Rectal smooth muscle tissue (tissue), 1 donor: ENCODE measurements at regions not wholly inside any gene's neighbourhood (a gene's known extent, or its start where the extent isn't known, plus 50 kb on each side); places are given as distances from the start of the nearest gene placed in this dataset.

Experiments used
- H3K27ac ChIP-seq: one replicate; pipeline ENCODE4 v1.7.0; 2013; ENCODE audit warnings: low read depth, low read length, inconsistent platforms
- H3K27me3 ChIP-seq: one replicate; pipeline ENCODE4 v1.7.0; 2013; ENCODE audit warnings: low read length; ENCODE audit not compliant: control insufficient read depth, insufficient read depth
- H3K36me3 ChIP-seq: one replicate; pipeline ENCODE4 v1.7.0; 2013; ENCODE audit warnings: low read length; ENCODE audit not compliant: control insufficient read depth, insufficient read depth
- H3K4me1 ChIP-seq: one replicate; pipeline ENCODE4 v1.7.0; 2013; ENCODE audit warnings: low read length; ENCODE audit not compliant: control insufficient read depth, insufficient read depth
- H3K4me3 ChIP-seq: one replicate; pipeline ENCODE4 v1.7.0; 2013; ENCODE audit warnings: low read length
- H3K9ac ChIP-seq: one replicate; pipeline ENCODE4 v1.7.0; 2013; ENCODE audit warnings: low read length

DNA sequence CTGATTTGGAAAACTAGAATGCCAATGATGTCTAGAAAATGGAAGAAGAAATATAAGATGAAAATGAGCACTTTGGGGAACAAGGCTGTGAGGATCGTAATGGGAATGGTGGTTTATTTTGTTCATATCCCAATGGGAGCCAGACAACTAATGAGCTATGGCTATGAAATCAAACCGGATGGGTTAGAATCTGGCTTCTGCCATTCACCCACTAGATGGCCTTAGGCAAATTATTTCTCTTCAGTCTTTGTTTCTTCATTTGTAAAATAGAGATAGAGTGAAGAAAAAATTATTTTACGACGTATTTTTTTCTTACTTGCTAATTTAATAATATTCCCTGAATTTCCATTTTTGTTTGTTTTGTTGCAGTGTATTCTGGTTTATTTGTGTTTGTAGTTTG lies 572.1 kb upstream of the IGFBP3 start:
- Histone ChIP-seq H3K27ac (no peak overlapping the region), H3K36me3 (no peaks in the 10 kb centered on the region), H3K9ac (no peak overlapping the region), H3K27me3 (no peaks in the 10 kb centered on the region), H3K4me1 (peaks cover 3% of the 10 kb centered on the region), H3K4me3 (no peak overlapping the region)

GRCh38 chr7:46492466-46492865 lies 571.4 kb upstream of the IGFBP3 start:
- H3K27me3 ChIP-seq, result no peaks in the 10 kb centered on the region
- H3K27ac ChIP-seq, result no peak overlapping the region
- H3K4me3 ChIP-seq, result no peak overlapping the region
- no peak overlapping the region for H3K9ac ChIP-seq
- H3K4me1 ChIP-seq, result peaks cover 3% of the 10 kb centered on the region
- no peaks in the 10 kb centered on the region for H3K36me3 ChIP-seq

DNA sequence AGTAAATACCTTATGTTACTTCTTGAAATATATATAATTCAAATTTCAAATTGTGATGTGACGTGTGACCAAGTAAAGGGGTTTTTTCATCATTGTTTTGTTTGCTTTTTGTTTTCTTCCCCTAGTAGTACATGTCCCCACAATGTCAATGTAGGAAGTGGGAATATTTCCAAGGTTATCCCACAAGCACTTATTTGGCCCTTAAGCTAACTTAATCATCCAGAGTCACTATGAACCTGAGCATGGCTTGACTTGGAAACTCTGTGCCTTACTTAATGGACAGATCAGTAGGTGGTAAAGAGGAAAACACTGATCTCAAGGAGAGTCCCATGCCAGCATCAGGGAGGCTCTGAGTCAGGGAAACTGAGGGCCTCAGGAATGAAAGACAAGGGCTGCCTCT lies 569.3 kb upstream of the IGFBP3 start:
- no peaks in the 10 kb centered on the region for H3K27me3 ChIP-seq
- no peaks in the 10 kb centered on the region for H3K36me3 ChIP-seq
- no peak overlapping the region for H3K9ac ChIP-seq
- no peak overlapping the region for H3K4me3 ChIP-seq
- H3K27ac ChIP-seq, result no peak overlapping the region
- peaks cover 6% of the 10 kb centered on the region for H3K4me1 ChIP-seq

DNA sequence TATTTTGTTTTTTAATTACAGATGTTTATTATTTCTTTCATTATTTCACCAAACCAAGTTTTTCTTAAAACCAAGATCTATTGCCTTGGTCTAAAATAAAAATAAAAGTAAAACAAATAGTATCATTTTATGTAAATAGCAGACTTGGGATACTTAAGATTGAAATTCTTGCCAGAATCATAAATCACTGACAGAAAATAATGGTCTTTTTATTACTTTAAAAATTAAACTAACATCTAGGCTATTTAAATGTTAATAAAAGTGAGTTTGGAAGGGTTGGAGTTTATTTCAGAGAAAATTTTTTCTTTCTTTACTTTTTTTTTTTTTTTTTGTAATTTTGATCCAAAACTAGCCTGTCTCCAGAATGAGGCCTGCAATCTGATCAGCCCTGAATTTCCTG lies 568.0 kb upstream of the IGFBP3 start:
- Histone ChIP-seq H3K36me3 (no peaks in the 10 kb centered on the region), H3K4me1 (peaks cover 6% of the 10 kb centered on the region), H3K27me3 (no peaks in the 10 kb centered on the region), H3K9ac (no peak overlapping the region), H3K27ac (no peak overlapping the region), H3K4me3 (no peak overlapping the region)

DNA sequence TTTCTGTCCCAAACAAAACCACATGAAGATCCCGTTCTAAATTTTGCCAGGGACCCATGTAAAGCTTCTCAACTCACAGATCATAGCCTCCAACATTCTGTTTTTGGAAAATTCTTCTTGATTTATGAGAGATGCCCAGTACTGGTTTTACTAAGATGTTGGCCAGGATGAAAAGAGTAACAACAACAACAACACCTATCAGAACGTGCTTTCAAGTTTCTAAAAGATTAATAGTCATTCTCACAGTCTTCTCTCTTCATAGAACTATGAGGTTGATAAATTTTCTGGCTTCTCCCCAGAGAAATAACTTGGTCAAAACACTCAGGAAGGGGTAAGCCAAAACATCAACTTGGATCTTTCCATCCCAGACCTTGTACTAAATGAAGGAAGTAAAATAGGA lies 567.5 kb upstream of the IGFBP3 start:
- H3K4me3 ChIP-seq, result no peak overlapping the region
- no peaks in the 10 kb centered on the region for H3K36me3 ChIP-seq
- peaks cover 3% of the 10 kb centered on the region for H3K4me1 ChIP-seq
- no peak overlapping the region for H3K9ac ChIP-seq
- H3K27ac ChIP-seq, result no peak overlapping the region
- no peaks in the 10 kb centered on the region for H3K27me3 ChIP-seq

- Histone ChIP-seq H3K27me3 (no peaks in the 10 kb centered on the region), H3K27ac (no peak overlapping the region), H3K4me3 (no peak overlapping the region), H3K36me3 (no peaks in the 10 kb centered on the region), H3K9ac (no peak overlapping the region), H3K4me1 (peaks cover 3% of the 10 kb centered on the region)
Measured at GRCh38 chr7:46486256-46487206, 565.5 kb upstream of the IGFBP3 start.

GRCh38 chr7:46485481-46486065 lies 564.5 kb upstream of the IGFBP3 start:
- H3K27ac ChIP-seq, result no peak overlapping the region

DNA sequence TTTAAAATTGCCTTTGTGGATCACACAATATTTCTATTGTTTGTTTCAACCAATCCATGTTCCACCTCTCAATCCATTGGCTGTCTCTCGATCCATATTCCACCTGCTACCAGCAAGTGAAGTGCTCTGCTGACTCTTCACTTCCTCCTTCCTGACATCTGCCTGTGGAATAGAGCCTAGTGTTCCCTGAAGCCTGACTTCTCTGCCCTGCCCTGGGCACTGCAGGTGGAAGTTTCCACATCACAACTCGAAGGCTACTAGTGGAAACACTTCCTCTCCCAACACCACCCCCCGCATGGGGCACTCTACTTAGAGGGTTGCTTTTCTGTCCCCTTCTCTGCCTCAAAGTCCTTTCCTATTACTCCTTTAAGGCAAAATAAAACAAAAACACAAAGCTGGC lies 563.8 kb upstream of the IGFBP3 start:
- H3K9ac ChIP-seq, result no peak overlapping the region
- H3K27ac ChIP-seq, result no peak overlapping the region
- H3K4me3 ChIP-seq, result no peak overlapping the region
- peaks cover 3% of the 10 kb centered on the region for H3K4me1 ChIP-seq
- no peaks in the 10 kb centered on the region for H3K36me3 ChIP-seq
- no peaks in the 10 kb centered on the region for H3K27me3 ChIP-seq

More at GRCh38 chr7:46485481-46486065, 564.5 kb upstream of the IGFBP3 start:
- H3K9ac ChIP-seq, result no peak overlapping the region
- H3K4me3 ChIP-seq, result no peak overlapping the region
- H3K4me1 ChIP-seq, result peaks cover 3% of the 10 kb centered on the region
- H3K27me3 ChIP-seq, result no peaks in the 10 kb centered on the region
- no peaks in the 10 kb centered on the region for H3K36me3 ChIP-seq

- Histone ChIP-seq H3K9ac (no peak overlapping the region), H3K27me3 (no peaks in the 10 kb centered on the region)
Measured at GRCh38 chr7:46480619-46481018, 559.5 kb upstream of the IGFBP3 start.

GRCh38 chr7:46479680-46480079 lies 558.6 kb upstream of the IGFBP3 start:
- Histone ChIP-seq H3K27me3 (no peaks in the 10 kb centered on the region), H3K9ac (no peak overlapping the region), H3K36me3 (no peaks in the 10 kb centered on the region), H3K27ac (no peak overlapping the region), H3K4me1 (no peaks in the 10 kb centered on the region), H3K4me3 (no peak overlapping the region)

More at GRCh38 chr7:46480619-46481018, 559.5 kb upstream of the IGFBP3 start:
- H3K4me3 ChIP-seq, result no peak overlapping the region
- no peaks in the 10 kb centered on the region for H3K36me3 ChIP-seq
- no peak overlapping the region for H3K27ac ChIP-seq
- no peaks in the 10 kb centered on the region for H3K4me1 ChIP-seq

DNA sequence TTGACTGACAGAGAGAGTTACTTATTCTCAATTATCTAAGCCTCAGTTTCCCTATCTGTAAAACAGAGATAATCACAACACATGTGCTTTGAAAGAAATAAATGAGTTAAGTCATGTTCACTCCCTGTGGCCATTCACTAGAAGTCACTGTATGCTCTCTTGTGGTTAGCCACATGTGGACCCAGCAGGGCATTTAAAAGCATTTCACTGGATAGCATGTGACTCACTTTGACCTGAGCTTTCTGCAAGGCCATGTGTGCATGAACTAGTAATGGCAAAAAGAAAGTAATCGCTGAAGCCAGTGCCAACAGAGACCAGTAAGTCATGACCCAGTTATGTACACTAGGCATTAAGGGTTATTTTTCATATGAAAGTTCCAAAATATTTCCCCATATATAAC lies 557.0 kb upstream of the IGFBP3 start:
- no peaks in the 10 kb centered on the region for H3K27me3 ChIP-seq
- H3K4me1 ChIP-seq, result no peaks in the 10 kb centered on the region
- H3K27ac ChIP-seq, result no peak overlapping the region
- no peaks in the 10 kb centered on the region for H3K36me3 ChIP-seq
- H3K9ac ChIP-seq, result no peak overlapping the region
- no peak overlapping the region for H3K4me3 ChIP-seq

GRCh38 chr7:46468753-46469356 lies 547.8 kb upstream of the IGFBP3 start:
- H3K4me3 ChIP-seq, result no peak overlapping the region
- no peak overlapping the region for H3K9ac ChIP-seq
- H3K27ac ChIP-seq, result no peak overlapping the region
- no peaks in the 10 kb centered on the region for H3K36me3 ChIP-seq
- H3K27me3 ChIP-seq, result no peaks in the 10 kb centered on the region
- no peaks in the 10 kb centered on the region for H3K4me1 ChIP-seq
